GM12864 (cell line): ENCODE measurements at regions not wholly inside any gene's neighbourhood (a gene's known extent, or its start where the extent isn't known, plus 50 kb on each side); places are given as distances from the start of the nearest gene placed in this dataset.

ENCODE experiments used
- DNase-seq: peaks from one replicate; pipeline ENCODE4 v3.0.0-alpha.2; 2011; ENCODE audit warnings: low read depth
- H3K4me3 ChIP-seq: 2 replicates; pipeline ENCODE4 v1.5.1; 2011; ENCODE audit warnings: mild to moderate bottlenecking, low read depth, low read length, control low read depth
- TF ChIP-seq, protein P1 (sequence below): IDR thresholded peaks from 2 replicates; pipeline ENCODE4 v1.5.1; 2011; ENCODE audit warnings: low read depth, mild to moderate bottlenecking, moderate library complexity, low read length, control low read depth, inconsistent platforms; ENCODE audit errors: missing control alignments

GRCh38 chr20:19926591-19926990 is 90.6 kb upstream of the NAA20 start:
- H3K4me3 ChIP-seq: no peak overlapping the region
- no peak for DNase-seq
- TF ChIP-seq, protein P1, sequence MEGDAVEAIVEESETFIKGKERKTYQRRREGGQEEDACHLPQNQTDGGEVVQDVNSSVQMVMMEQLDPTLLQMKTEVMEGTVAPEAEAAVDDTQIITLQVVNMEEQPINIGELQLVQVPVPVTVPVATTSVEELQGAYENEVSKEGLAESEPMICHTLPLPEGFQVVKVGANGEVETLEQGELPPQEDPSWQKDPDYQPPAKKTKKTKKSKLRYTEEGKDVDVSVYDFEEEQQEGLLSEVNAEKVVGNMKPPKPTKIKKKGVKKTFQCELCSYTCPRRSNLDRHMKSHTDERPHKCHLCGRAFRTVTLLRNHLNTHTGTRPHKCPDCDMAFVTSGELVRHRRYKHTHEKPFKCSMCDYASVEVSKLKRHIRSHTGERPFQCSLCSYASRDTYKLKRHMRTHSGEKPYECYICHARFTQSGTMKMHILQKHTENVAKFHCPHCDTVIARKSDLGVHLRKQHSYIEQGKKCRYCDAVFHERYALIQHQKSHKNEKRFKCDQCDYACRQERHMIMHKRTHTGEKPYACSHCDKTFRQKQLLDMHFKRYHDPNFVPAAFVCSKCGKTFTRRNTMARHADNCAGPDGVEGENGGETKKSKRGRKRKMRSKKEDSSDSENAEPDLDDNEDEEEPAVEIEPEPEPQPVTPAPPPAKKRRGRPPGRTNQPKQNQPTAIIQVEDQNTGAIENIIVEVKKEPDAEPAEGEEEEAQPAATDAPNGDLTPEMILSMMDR: no peak

GRCh38 chr20:19928328-19929011 is 88.7 kb upstream of the NAA20 start:
- DNase-seq: no peak
- TF ChIP-seq, protein P1: no peak
- H3K4me3 ChIP-seq: no peak overlapping the region

DNA sequence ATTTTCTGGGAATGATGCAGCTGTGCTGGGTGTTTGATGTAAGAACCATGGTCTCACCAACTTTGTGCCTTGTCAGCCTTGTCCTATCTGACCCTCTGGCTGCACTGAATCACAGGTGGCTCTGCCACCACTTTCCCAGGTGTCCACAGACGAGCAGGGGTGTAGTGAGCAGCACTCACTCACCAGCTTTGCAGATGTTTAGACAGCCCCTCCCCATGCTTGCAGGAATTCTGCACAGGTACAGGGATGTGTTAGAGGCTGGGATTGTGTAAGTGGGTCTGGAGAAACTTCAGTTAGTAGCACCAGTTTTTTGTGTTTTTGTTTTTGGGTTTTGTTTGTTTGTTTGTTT is 88.2 kb upstream of the NAA20 start:
- TF ChIP-seq, protein P1: no peak
- DNase-seq: no peak

GRCh38 chr20:19929481-19930145 is 87.5 kb upstream of the NAA20 start:
- TF ChIP-seq, protein P1: no peak

More for the DNA sequence above, 88.2 kb upstream of the NAA20 start:
- H3K4me3 ChIP-seq: no peak overlapping the region

GRCh38 chr20:19930426-19930825 is 86.7 kb upstream of the NAA20 start:
- TF ChIP-seq, protein P1: no peak
- DNase-seq: no peak
- H3K4me3 ChIP-seq: no peak overlapping the region

More at GRCh38 chr20:19929481-19930145, 87.5 kb upstream of the NAA20 start:
- no peak for DNase-seq
- no peak overlapping the region for H3K4me3 ChIP-seq

GRCh38 chr20:19932170-19932667 is 84.9 kb upstream of the NAA20 start:
- TF ChIP-seq, protein P1: no peak
- no peak for DNase-seq
- H3K4me3 ChIP-seq: no peak overlapping the region
